ENCODE measurements at regions not wholly inside any gene's neighbourhood (a gene's known extent, or its start where the extent isn't known, plus 50 kb on each side); places are given as distances from the start of the nearest gene placed in this dataset.

GRCh38 chr13:105737688-105738087 is 797.8 kb downstream of the EFNB2 start:
- no peaks in the 10 kb centered on the region for H3K27me3 ChIP-seq (ENCODE audit: insufficient read depth, low read length)
- H3K9me3 ChIP-seq (ENCODE audit: low read depth, low read length), result no peaks in the 10 kb centered on the region
- H4K20me1 ChIP-seq (ENCODE audit: insufficient read depth, low read length), result no peaks in the 10 kb centered on the region
- no peak overlapping the region for H3K4me2 ChIP-seq (ENCODE audit: insufficient read depth, low read length)
- H3K27ac ChIP-seq (ENCODE audit: low read depth, low read length), result no peak overlapping the region
- no peak overlapping the region for H2AFZ ChIP-seq (ENCODE audit: low read length)
- TF ChIP-seq CTCF (IDR thresholded peaks at IDR 0.05; ENCODE audit: extremely low read depth, low read depth, low read length), result no peak
- no peaks in the 10 kb centered on the region for H3K79me2 ChIP-seq (ENCODE audit: insufficient read depth, low read length)
- no peaks in the 10 kb centered on the region for H3K36me3 ChIP-seq (ENCODE audit: insufficient read depth, low read length)
- no peak overlapping the region for H3K4me3 ChIP-seq (ENCODE audit: insufficient read depth, low read length)
- DNase-seq (ENCODE audit: insufficient read length, low spot score, missing footprints), result no peak
- no peaks in the 10 kb centered on the region for H3K4me1 ChIP-seq (ENCODE audit: insufficient read depth, low read length)

GRCh38 chr13:105735281-105735680 is 800.2 kb downstream of the EFNB2 start:
- no peak for TF ChIP-seq CTCF (IDR thresholded peaks at IDR 0.05; ENCODE audit: extremely low read depth, low read depth, low read length)
- Histone ChIP-seq H3K4me2 (ENCODE audit: insufficient read depth, low read length) (no peak overlapping the region), H3K79me2 (ENCODE audit: insufficient read depth, low read length) (no peaks in the 10 kb centered on the region), H3K36me3 (ENCODE audit: insufficient read depth, low read length) (no peaks in the 10 kb centered on the region), H3K9me3 (ENCODE audit: low read depth, low read length) (no peaks in the 10 kb centered on the region), H4K20me1 (ENCODE audit: insufficient read depth, low read length) (no peaks in the 10 kb centered on the region), H3K27me3 (ENCODE audit: insufficient read depth, low read length) (no peaks in the 10 kb centered on the region), H3K4me1 (ENCODE audit: insufficient read depth, low read length) (no peaks in the 10 kb centered on the region), H3K4me3 (ENCODE audit: insufficient read depth, low read length) (no peak overlapping the region), H3K27ac (ENCODE audit: low read depth, low read length) (no peak overlapping the region), H2AFZ (ENCODE audit: low read length) (no peak overlapping the region)
- DNase-seq (ENCODE audit: insufficient read length, low spot score, missing footprints), result no peak

GRCh38 chr13:105732806-105733529 is 802.5 kb downstream of the EFNB2 start:
- H3K4me2 ChIP-seq (ENCODE audit: insufficient read depth, low read length), result no peak overlapping the region
- peak overlapping the region; percentile 35 for H2AFZ ChIP-seq (ENCODE audit: low read length)
- no peak for TF ChIP-seq CTCF (IDR thresholded peaks at IDR 0.05; ENCODE audit: extremely low read depth, low read depth, low read length)
- H3K4me1 ChIP-seq (ENCODE audit: insufficient read depth, low read length), result no peaks in the 10 kb centered on the region
- no peak overlapping the region for H3K27ac ChIP-seq (ENCODE audit: low read depth, low read length)
- no peaks in the 10 kb centered on the region for H3K9me3 ChIP-seq (ENCODE audit: low read depth, low read length)
- no peaks in the 10 kb centered on the region for H4K20me1 ChIP-seq (ENCODE audit: insufficient read depth, low read length)
- H3K4me3 ChIP-seq (ENCODE audit: insufficient read depth, low read length), result no peak overlapping the region
- no peaks in the 10 kb centered on the region for H3K36me3 ChIP-seq (ENCODE audit: insufficient read depth, low read length)
- DNase-seq (ENCODE audit: insufficient read length, low spot score, missing footprints), result no peak
- H3K27me3 ChIP-seq (ENCODE audit: insufficient read depth, low read length), result no peaks in the 10 kb centered on the region
- H3K79me2 ChIP-seq (ENCODE audit: insufficient read depth, low read length), result no peaks in the 10 kb centered on the region

GRCh38 chr13:105725887-105726286 is 809.6 kb downstream of the EFNB2 start:
- Histone ChIP-seq H3K27ac (ENCODE audit: low read depth, low read length) (no peak overlapping the region), H3K79me2 (ENCODE audit: insufficient read depth, low read length) (no peaks in the 10 kb centered on the region), H3K27me3 (ENCODE audit: insufficient read depth, low read length) (no peaks in the 10 kb centered on the region), H3K36me3 (ENCODE audit: insufficient read depth, low read length) (no peaks in the 10 kb centered on the region), H3K4me3 (ENCODE audit: insufficient read depth, low read length) (no peak overlapping the region), H3K4me2 (ENCODE audit: insufficient read depth, low read length) (no peak overlapping the region), H2AFZ (ENCODE audit: low read length) (no peak overlapping the region), H3K4me1 (ENCODE audit: insufficient read depth, low read length) (no peaks in the 10 kb centered on the region), H4K20me1 (ENCODE audit: insufficient read depth, low read length) (no peaks in the 10 kb centered on the region), H3K9me3 (ENCODE audit: low read depth, low read length) (no peaks in the 10 kb centered on the region)
- DNase-seq (ENCODE audit: insufficient read length, low spot score, missing footprints), result no peak
- TF ChIP-seq CTCF (IDR thresholded peaks at IDR 0.05; ENCODE audit: extremely low read depth, low read depth, low read length), result no peak

All from osteoblast (primary cell).